H1 (cell line): ENCODE measurements at regions not wholly inside any gene's neighbourhood (a gene's known extent, or its start where the extent isn't known, plus 50 kb on each side); places are given as distances from the start of the nearest gene placed in this dataset.

Experiments
- ASH2L ChIP-seq: fragments of 200-600, 300-600 bp; sonication (generic); IDR thresholded peaks from one replicate; pipeline ENCODE4 v1.7.1; 2017; ENCODE audit warnings: low read length
- CEBPB ChIP-seq: IDR thresholded peaks from 2 replicates; pipeline ENCODE4 v1.6.1; 2012; ENCODE audit warnings: low read depth, low read length
- CHD7 ChIP-seq: fragments of 300-600 bp; sonication (generic); IDR thresholded peaks from 2 replicates; pipeline ENCODE4 v1.7.1; 2012; ENCODE audit warnings: low read length, moderate library complexity, mild to moderate bottlenecking, inconsistent platforms; ENCODE audit not compliant: insufficient replicate concordance
- GABPA ChIP-seq: IDR thresholded peaks from 2 replicates; pipeline ENCODE4 v1.6.1; 2011; ENCODE audit warnings: mild to moderate bottlenecking, low read length, moderate library complexity, borderline replicate concordance; ENCODE audit not compliant: insufficient read depth
- HDAC6 ChIP-seq: IDR thresholded peaks from one replicate; pipeline ENCODE4 v1.7.1; 2012; ENCODE audit warnings: low read depth, mild to moderate bottlenecking, inconsistent platforms, low read length, moderate library complexity
- NRF1 ChIP-seq: IDR thresholded peaks from 2 replicates; pipeline ENCODE4 v1.6.1; 2011; ENCODE audit warnings: mild to moderate bottlenecking, low read depth, low read length, improper control_type of control experiment
- POLR2AphosphoS5 ChIP-seq: IDR thresholded peaks from 2 replicates; pipeline ENCODE4 v1.6.1; 2011; ENCODE audit warnings: low read depth, low read length
- RBBP5 ChIP-seq: IDR thresholded peaks from 2 replicates; pipeline ENCODE4 v1.7.1; 2012; ENCODE audit warnings: low read depth, mild to moderate bottlenecking, inconsistent platforms, low read length, moderate library complexity, borderline replicate concordance
- SIRT6 ChIP-seq: IDR thresholded peaks from one replicate; pipeline ENCODE4 v1.7.1; 2012; ENCODE audit warnings: low read length, inconsistent platforms
- TF ChIP-seq, protein P1 (sequence below): IDR thresholded peaks from 2 replicates; pipeline ENCODE4 v1.6.1; 2012; ENCODE audit warnings: inconsistent platforms

GRCh38 chr11:133600786-133601185, 68.5 kb upstream of the OPCML start (continued):
- TF ChIP-seq CHD7 (no peak), NRF1 (no peak), GABPA (no peak), RBBP5 (no peak), ASH2L (no peak), CEBPB (no peak), SIRT6 (no peak), POLR2AphosphoS5 (no peak), HDAC6 (no peak)
- TF ChIP-seq, protein P1, sequence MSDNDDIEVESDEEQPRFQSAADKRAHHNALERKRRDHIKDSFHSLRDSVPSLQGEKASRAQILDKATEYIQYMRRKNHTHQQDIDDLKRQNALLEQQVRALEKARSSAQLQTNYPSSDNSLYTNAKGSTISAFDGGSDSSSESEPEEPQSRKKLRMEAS, result no peak
